GM23248 (cell line): ENCODE measurements at regions not wholly inside any gene's neighbourhood (a gene's known extent, or its start where the extent isn't known, plus 50 kb on each side); places are given as distances from the start of the nearest gene placed in this dataset.

Source experiments
- EZH2 ChIP-seq: fragments of 200-600 bp; sonication (generic); IDR thresholded peaks from 2 replicates; pipeline ENCODE4 v1.6.1; 2018; ENCODE audit warnings: antibody characterized with exemption, mild to moderate bottlenecking; ENCODE audit not compliant: insufficient read depth, poor library complexity, severe bottlenecking
- EZH2phosphoT487 ChIP-seq: fragments of 200-600 bp; sonication (generic); IDR thresholded peaks from 2 replicates; pipeline ENCODE4 v1.6.1; 2018; ENCODE audit warnings: antibody characterized with exemption, moderate library complexity, mild to moderate bottlenecking, low read depth; ENCODE audit not compliant: insufficient read depth

- TF ChIP-seq EZH2 (no peak), EZH2phosphoT487 (no peak)
Measured at GRCh38 chr10:55224007-55224781, 423.2 kb upstream of the PCDH15 start.
